Ishikawa (cell line): ENCODE measurements at regions not wholly inside any gene's neighbourhood (a gene's known extent, or its start where the extent isn't known, plus 50 kb on each side); places are given as distances from the start of the nearest gene placed in this dataset.

Source experiments
- CEBPB ChIP-seq: IDR thresholded peaks from 2 replicates; pipeline ENCODE4 v1.6.1; 2012
- CREB1 ChIP-seq: IDR thresholded peaks from 2 replicates; pipeline ENCODE4 v1.6.1; 2012; ENCODE audit warnings: low read depth
- EGR1 ChIP-seq: IDR thresholded peaks from 2 replicates; pipeline ENCODE4 v1.6.1; 2012
- EP300 ChIP-seq: IDR thresholded peaks from 2 replicates; pipeline ENCODE4 v1.6.1; 2012; ENCODE audit warnings: borderline replicate concordance
- FOXM1 ChIP-seq: IDR thresholded peaks from 2 replicates; pipeline ENCODE4 v1.6.1; 2012; ENCODE audit warnings: low read depth, borderline replicate concordance
- NFIC ChIP-seq: IDR thresholded peaks from 2 replicates; pipeline ENCODE4 v1.6.1; 2012
- RAD21 ChIP-seq: IDR thresholded peaks from 2 replicates; pipeline ENCODE4 v1.6.1; 2012; ENCODE audit warnings: low read depth
- REST ChIP-seq: IDR thresholded peaks from 2 replicates; pipeline ENCODE4 v1.6.1; 2012; ENCODE audit warnings: low read depth, mild to moderate bottlenecking
- TAF1 ChIP-seq: IDR thresholded peaks from 2 replicates; pipeline ENCODE4 v1.6.1; 2012; ENCODE audit warnings: low read depth, mild to moderate bottlenecking
- TCF12 ChIP-seq: IDR thresholded peaks from 2 replicates; pipeline ENCODE4 v1.6.1; 2012; ENCODE audit warnings: low read depth
- TEAD4 ChIP-seq: IDR thresholded peaks from 2 replicates; pipeline ENCODE4 v1.6.1; 2012
- USF1 ChIP-seq: IDR thresholded peaks from 2 replicates; pipeline ENCODE4 v1.6.1; 2012
- YY1 ChIP-seq: IDR thresholded peaks from 2 replicates; pipeline ENCODE4 v1.6.1; 2012; ENCODE audit warnings: low read depth
- ZBTB7A ChIP-seq: IDR thresholded peaks from 2 replicates; pipeline ENCODE4 v1.6.1; 2012; ENCODE audit warnings: low read depth
- TF ChIP-seq, protein P1 (sequence below): IDR thresholded peaks from 2 replicates; pipeline ENCODE4 v1.6.1; 2012

GRCh38 chr2:41920181-41920580, 127.6 kb upstream of the PKDCC start:
- TF ChIP-seq, protein P1, sequence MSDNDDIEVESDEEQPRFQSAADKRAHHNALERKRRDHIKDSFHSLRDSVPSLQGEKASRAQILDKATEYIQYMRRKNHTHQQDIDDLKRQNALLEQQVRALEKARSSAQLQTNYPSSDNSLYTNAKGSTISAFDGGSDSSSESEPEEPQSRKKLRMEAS = no peak

- TF ChIP-seq FOXM1 = no peak
These were observed 127.0 kb upstream of the PKDCC start for GRCh38 chr2:41920812-41921211.

- TF ChIP-seq EP300 = no peak
- TF ChIP-seq REST = no peak
- TF ChIP-seq, protein P1 = no peak
These were observed 125.6 kb upstream of the PKDCC start for GRCh38 chr2:41922177-41922576.

DNA sequence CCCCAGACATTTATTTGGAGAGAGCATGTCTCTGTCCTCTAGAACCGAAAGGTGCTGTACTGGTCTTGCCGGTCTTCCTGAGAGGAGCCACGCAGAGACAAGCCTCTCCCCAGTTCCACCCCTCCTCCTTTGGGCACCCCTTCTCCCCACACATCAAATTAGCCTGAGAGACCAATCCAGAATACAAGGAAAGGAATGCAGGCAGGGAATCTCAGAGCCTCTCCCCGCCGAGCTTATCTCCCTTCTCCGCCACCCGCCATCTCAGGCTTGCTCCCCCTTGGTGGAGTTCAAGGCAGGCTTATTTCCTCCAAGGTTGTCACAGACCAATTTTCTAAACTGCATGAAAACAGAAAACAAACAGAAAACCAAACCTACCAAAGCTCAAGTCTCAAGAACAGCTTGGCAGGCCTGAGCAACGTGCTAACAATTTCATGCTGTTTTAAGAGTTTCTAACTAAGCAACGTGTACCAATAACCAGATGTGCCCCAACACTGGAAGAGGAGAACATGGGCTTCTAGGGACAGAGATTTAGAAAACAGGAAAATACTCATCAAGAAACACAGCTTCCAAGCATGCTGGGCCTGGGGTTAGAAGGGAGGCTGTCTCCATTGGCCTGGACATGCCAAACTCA, 124.5 kb upstream of the PKDCC start:
- TF ChIP-seq NFIC = no peak
- TF ChIP-seq REST = no peak
- TF ChIP-seq TAF1 = no peak
- TF ChIP-seq USF1 = no peak
- TF ChIP-seq EP300 = no peak
- no peak for TF ChIP-seq TCF12
- no peak for TF ChIP-seq TEAD4
- no peak for TF ChIP-seq FOXM1
- TF ChIP-seq ZBTB7A = no peak
- no peak for TF ChIP-seq RAD21
- no peak for TF ChIP-seq EGR1
- no peak for TF ChIP-seq YY1
- TF ChIP-seq CEBPB = no peak
- TF ChIP-seq, protein P1 = no peak
- TF ChIP-seq CREB1 = no peak

GRCh38 chr2:41924024-41924423, 123.8 kb upstream of the PKDCC start:
- TF ChIP-seq FOXM1 (no peak), TEAD4 (no peak), TCF12 (no peak), USF1 (no peak), REST (no peak), YY1 (no peak), CEBPB (no peak), ZBTB7A (no peak), EGR1 (no peak)
